Neuronal stem cell (in vitro differentiated cells): ENCODE measurements at regions not wholly inside any gene's neighbourhood (a gene's known extent, or its start where the extent isn't known, plus 50 kb on each side); places are given as distances from the start of the nearest gene placed in this dataset.

Source experiments
- DNase-seq: peaks from one replicate; pipeline ENCODE4 v3.0.0-alpha.2; 2013; ENCODE audit warnings: low spot score
- H2AFZ ChIP-seq: one replicate; pipeline ENCODE4 v1.6.1; 2013; ENCODE audit warnings: mild to moderate bottlenecking, low read length, inconsistent platforms
- H2AK5ac ChIP-seq: 2 replicates; pipeline ENCODE4 v1.6.1; 2013; ENCODE audit warnings: low read depth, mild to moderate bottlenecking, inconsistent platforms, low read length, moderate library complexity, mixed read lengths
- H2BK120ac ChIP-seq: 2 replicates; pipeline ENCODE4 v1.6.1; 2013; ENCODE audit warnings: low read depth, mild to moderate bottlenecking, inconsistent platforms, low read length, moderate library complexity, mixed read lengths
- H2BK12ac ChIP-seq: one replicate; pipeline ENCODE4 v1.6.1; 2013; ENCODE audit warnings: low read length, inconsistent platforms
- H2BK15ac ChIP-seq: 2 replicates; pipeline ENCODE4 v1.6.1; 2013; ENCODE audit warnings: mild to moderate bottlenecking, low read length, inconsistent platforms, mixed read lengths
- H2BK5ac ChIP-seq: one replicate; pipeline ENCODE4 v1.6.1; 2013; ENCODE audit warnings: inconsistent platforms, mild to moderate bottlenecking, low read length, moderate library complexity
- H3K14ac ChIP-seq: one replicate; pipeline ENCODE4 v1.6.1; 2013; ENCODE audit warnings: low read length, inconsistent platforms
- H3K18ac ChIP-seq: 2 replicates; pipeline ENCODE4 v1.6.1; 2013; ENCODE audit warnings: low read length, inconsistent platforms
- H3K23ac ChIP-seq: 2 replicates; pipeline ENCODE4 v1.6.1; 2013; ENCODE audit warnings: low read depth, mild to moderate bottlenecking, mixed read lengths, low read length, inconsistent platforms; ENCODE audit not compliant: poor library complexity
- H3K27ac ChIP-seq: replicated peaks from 3 replicates; pipeline ENCODE4 v1.5.1; 2013; ENCODE audit warnings: low read length, inconsistent platforms
- H3K27me3 ChIP-seq, 3 experiments: 2 replicates each; pipeline ENCODE4 v1.6.1; 2013; ENCODE audit warnings: low read length in 3 of 3, mild to moderate bottlenecking in 2 of 3, inconsistent platforms in 1 of 3, low read depth in 1 of 3, mixed read lengths in 1 of 3, moderate library complexity in 1 of 3; ENCODE audit not compliant: control insufficient read depth in 3 of 3, insufficient read depth in 3 of 3
- H3K36me3 ChIP-seq, 2 donors: replicated peaks in 1 of 2; 2 replicates each; pipeline ENCODE4 v1.6.1; 2013; ENCODE audit warnings: low read length in 2 of 2; ENCODE audit not compliant: control insufficient read depth in 2 of 2, insufficient read depth in 2 of 2
- H3K4ac ChIP-seq: 2 replicates; pipeline ENCODE4 v1.6.1; 2013; ENCODE audit warnings: inconsistent platforms, mild to moderate bottlenecking, low read length, moderate library complexity
- H3K4me1 ChIP-seq, 2 donors: 1 replicate in 1 of 2; 2 replicates in 1 of 2; pipeline ENCODE4 v1.6.1; 2013; ENCODE audit warnings: low read length in 2 of 2, low read depth in 1 of 2; ENCODE audit not compliant: control insufficient read depth in 2 of 2, insufficient read depth in 1 of 2
- H3K4me2 ChIP-seq: one replicate; pipeline ENCODE4 v1.6.1; 2013; ENCODE audit warnings: mild to moderate bottlenecking, low read length, inconsistent platforms; ENCODE audit not compliant: insufficient read depth, poor library complexity, severe bottlenecking
- H3K4me3 ChIP-seq, 2 donors: 2 replicates each; pipeline ENCODE4 v1.5.1; 2013; ENCODE audit warnings: low read length in 2 of 2, mild to moderate bottlenecking in 2 of 2, inconsistent platforms in 1 of 2, moderate library complexity in 1 of 2
- H3K79me1 ChIP-seq: one replicate; pipeline ENCODE4 v1.6.1; 2013; ENCODE audit warnings: low read depth, mild to moderate bottlenecking, inconsistent platforms, low read length, moderate library complexity
- H3K9ac ChIP-seq: one replicate; pipeline ENCODE4 v1.6.1; 2013; ENCODE audit warnings: mild to moderate bottlenecking, low read depth, low read length, inconsistent platforms; ENCODE audit not compliant: poor library complexity
- H3K9me3 ChIP-seq, 2 donors: replicated peaks in 1 of 2; 2 replicates each; pipeline versions ENCODE3 to v1.6.1; 2013; ENCODE audit warnings: low read length in 2 of 2, mild to moderate bottlenecking in 2 of 2, inconsistent platforms in 1 of 2, low read depth in 1 of 2, mixed read lengths in 1 of 2, moderate library complexity in 1 of 2; ENCODE audit not compliant: control insufficient read depth in 2 of 2, insufficient read depth in 1 of 2
- H4K8ac ChIP-seq: one replicate; pipeline ENCODE4 v1.6.1; 2013; ENCODE audit warnings: low read depth, mild to moderate bottlenecking, inconsistent platforms, low read length, moderate library complexity
- H4K91ac ChIP-seq: one replicate; pipeline ENCODE4 v1.6.1; 2013; ENCODE audit warnings: low read length, low read depth, mild to moderate bottlenecking, inconsistent platforms; ENCODE audit not compliant: poor library complexity
- WGBS, 2 donors: extraction: QIAGEN DNeasy Blood & Tissue Kit; methylation state at CpG; one replicate each; pipeline ENCODE4 v1.1.7; 2013; ENCODE audit warnings: missing lambda C conversion rate in 2 of 2, mixed read lengths in 1 of 2; ENCODE audit not compliant: insufficient read length in 2 of 2, insufficient replicate concordance in 1 of 2; ENCODE audit errors: extremely low coverage in 2 of 2; 5-methylcytosine and 5-hydroxymethylcytosine counted together

DNA sequence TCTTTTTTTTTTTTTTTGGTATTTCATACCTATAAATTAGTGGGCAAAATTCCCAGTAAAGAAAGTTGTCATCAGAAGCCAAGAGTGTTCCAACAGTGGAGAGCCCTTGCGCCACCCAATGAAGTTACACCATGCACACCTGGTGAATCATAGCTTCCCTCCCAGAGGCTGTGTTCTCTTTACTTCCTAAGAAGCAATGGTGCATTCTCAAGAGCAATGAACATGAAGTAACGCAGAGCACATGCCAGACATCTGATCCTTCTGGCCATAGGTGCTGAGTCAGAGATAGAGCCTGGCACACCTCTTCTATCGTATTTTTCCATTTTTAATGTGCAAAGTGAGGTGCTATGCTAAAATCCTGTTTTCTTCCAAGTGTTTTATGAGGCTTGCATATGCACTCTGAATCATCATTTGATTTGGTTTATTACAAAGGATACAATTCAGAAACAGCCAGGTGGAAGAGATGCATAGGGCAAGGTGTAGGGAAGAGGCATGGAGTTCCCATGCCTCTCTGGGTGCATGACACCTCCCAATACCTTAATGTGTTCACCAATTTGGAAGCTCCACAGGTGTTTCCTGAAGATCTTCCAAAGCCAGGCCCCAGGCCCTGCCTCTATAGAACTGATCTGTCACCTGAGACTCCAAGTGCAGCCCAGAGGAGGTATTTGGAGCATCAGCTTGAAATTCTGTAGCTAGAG is 408.0 kb downstream of the SIPA1L2 start:
- Histone ChIP-seq H3K9me3 (no peaks in the 10 kb centered on the region), H3K27ac (no peak overlapping the region), H2AFZ (no peak overlapping the region), H3K4me1 (peaks cover 10 to 12% of the 10 kb centered on the region in 2 donors), H3K27me3 (no peaks in the 10 kb centered on the region), H2BK120ac (no peak overlapping the region), H3K4me3 (no peak overlapping the region), H4K8ac (no peak overlapping the region), H3K23ac (no peak overlapping the region), H3K36me3 (no peaks in the 10 kb centered on the region), H3K4ac (no peak overlapping the region), H3K79me1 (no peaks in the 10 kb centered on the region), H2BK5ac (no peak overlapping the region), H2AK5ac (no peak overlapping the region), H4K91ac (no peak overlapping the region), H3K14ac (no peak overlapping the region), H2BK12ac (no peak overlapping the region), H2BK15ac (no peak overlapping the region), H3K4me2 (no peak overlapping the region), H3K9ac (no peak overlapping the region), H3K18ac (no peak overlapping the region)
- WGBS, 2 donors, result no CpG with 5 or more reads among the region's 3 CpGs
- no peak for DNase-seq

DNA sequence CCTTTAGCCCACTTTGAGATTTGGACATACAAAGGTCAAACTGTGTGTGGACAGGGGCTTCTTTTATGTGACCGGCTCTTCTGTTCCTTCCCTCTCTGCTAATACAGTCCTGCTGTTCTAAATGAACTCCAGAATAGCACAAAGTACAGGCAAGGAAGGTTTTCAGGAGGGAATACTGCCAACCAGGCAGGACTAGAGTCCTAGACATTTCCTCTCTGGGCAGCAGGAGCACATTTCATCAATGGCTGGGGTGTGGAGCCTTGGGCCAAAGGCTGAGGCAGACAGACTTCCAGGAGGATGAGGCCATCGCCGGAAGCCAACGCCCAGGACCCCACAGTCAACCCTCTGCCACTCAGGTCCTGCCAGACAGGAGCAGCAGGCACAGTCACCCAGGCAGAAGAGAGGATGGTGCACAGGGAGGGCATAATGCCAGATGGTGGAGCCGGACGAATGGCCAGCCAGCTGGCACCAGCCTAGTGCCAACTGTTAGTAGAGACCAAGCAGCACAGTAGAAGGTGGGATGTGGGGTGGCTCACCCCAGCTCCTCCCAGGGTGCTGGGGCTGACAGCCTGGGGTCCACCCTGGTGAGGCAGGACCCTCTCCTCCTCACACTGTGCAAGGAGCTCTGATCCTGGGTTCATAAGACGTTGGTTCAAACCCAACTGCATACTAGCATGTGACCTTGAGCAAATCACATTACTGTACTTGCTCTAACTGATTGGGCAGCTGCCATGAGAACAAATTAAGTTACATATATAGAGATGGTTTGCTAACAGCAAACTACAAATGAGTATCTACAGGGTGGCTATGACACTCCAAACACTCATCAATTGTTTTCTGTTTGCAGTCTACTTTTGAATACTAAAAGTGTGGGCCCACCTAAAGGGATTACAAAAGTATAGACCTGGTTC is 410.7 kb downstream of the SIPA1L2 start:
- DNase-seq, result no peak
- H3K18ac ChIP-seq, result peak overlapping the region; percentile 33
- H2AFZ ChIP-seq, result no peak overlapping the region
- H3K14ac ChIP-seq, result peak overlapping the region; percentile 60
- H2BK5ac ChIP-seq, result no peak overlapping the region
- no peak overlapping the region for H3K4me2 ChIP-seq
- no peak overlapping the region for H3K27ac ChIP-seq
- no peak overlapping the region for H4K91ac ChIP-seq
- no peak overlapping the region for H3K23ac ChIP-seq
- no peak overlapping the region for H3K4me3 ChIP-seq
- peak overlapping the region; percentile 68 for H2BK12ac ChIP-seq
- peaks cover 0 to 2% of the 10 kb centered on the region in 2 donors for H3K4me1 ChIP-seq
- H4K8ac ChIP-seq, result no peak overlapping the region
- no peak overlapping the region for H3K4ac ChIP-seq
- no CpG with 5 or more reads among the region's 7 CpGs for WGBS, 2 donors
- peak overlapping the region; percentile 16 for H2BK15ac ChIP-seq
- H3K27me3 ChIP-seq, result no peaks in the 10 kb centered on the region
- H3K79me1 ChIP-seq, result no peaks in the 10 kb centered on the region
- no peaks in the 10 kb centered on the region for H3K36me3 ChIP-seq
- H3K9me3 ChIP-seq, result no peaks in the 10 kb centered on the region
- H3K9ac ChIP-seq, result peak overlapping the region; percentile 31
- H2BK120ac ChIP-seq, result no peak overlapping the region
- H2AK5ac ChIP-seq, result peak overlapping the region; percentile 85

DNA sequence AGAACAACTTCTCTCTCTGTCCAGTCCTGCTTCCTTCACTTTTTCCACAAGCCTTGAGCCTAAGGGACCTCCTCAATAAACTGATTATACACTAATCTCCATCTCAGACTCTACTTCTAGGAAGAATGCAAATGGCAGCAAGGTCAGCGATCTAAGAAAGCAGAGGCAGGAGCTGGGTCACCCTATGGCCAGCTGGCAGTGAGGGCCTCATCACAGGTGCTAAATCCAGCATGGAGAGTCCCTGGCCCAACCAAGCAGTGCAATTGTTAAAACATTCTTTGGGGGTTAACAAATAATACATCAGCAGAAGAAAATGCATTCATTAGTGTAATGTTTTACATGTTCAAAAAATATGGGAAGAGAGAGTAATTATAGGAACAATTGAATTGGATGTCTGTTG is 416.0 kb downstream of the SIPA1L2 start:
- no peak overlapping the region for H4K8ac ChIP-seq
- peak overlapping the region; percentile 1 for H3K27ac ChIP-seq
- H3K79me1 ChIP-seq, result no peaks in the 10 kb centered on the region
- no peak overlapping the region for H4K91ac ChIP-seq
- no peak overlapping the region for H2AFZ ChIP-seq
- H3K9me3 ChIP-seq, result no peaks in the 10 kb centered on the region
- H3K18ac ChIP-seq, result no peak overlapping the region
- H3K4me1 ChIP-seq, result peaks cover 5 to 12% of the 10 kb centered on the region in 2 donors
- no peaks in the 10 kb centered on the region for H3K27me3 ChIP-seq
- no peak overlapping the region for H3K14ac ChIP-seq
- no peak for DNase-seq
- no peak overlapping the region for H2BK12ac ChIP-seq
- no peak overlapping the region for H2BK120ac ChIP-seq
- H2BK5ac ChIP-seq, result no peak overlapping the region
- H3K36me3 ChIP-seq, result no peaks in the 10 kb centered on the region
- H2BK15ac ChIP-seq, result peak overlapping the region; percentile 3
- no peak overlapping the region for H3K4ac ChIP-seq
- H3K4me3 ChIP-seq, result no peak overlapping the region
- H3K23ac ChIP-seq, result no peak overlapping the region
- H2AK5ac ChIP-seq, result peak overlapping the region; percentile 66
- no CpG with 5 or more reads among the region's 1 CpG for WGBS, 2 donors
- H3K9ac ChIP-seq, result no peak overlapping the region
- H3K4me2 ChIP-seq, result no peak overlapping the region

DNA sequence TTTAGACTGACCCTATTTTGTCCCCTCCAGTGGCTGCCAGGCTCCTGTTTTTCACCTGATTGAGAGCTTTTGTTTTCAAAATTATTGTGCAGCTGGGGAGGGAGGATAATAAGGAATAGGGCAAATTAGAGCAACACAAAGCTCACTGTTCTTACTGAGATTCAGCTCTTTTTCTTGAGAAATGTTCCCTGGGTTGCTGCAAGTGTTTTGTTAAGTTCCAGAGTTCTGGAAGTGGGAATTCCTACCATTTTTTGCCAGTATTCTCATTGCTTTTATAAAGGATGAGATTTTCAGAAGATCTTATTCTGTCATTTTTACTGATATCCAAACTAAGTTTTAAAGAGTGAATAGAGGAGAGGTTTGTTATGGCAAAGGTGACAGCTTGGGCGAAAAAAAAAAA is 417.7 kb downstream of the SIPA1L2 start:
- no peak overlapping the region for H3K4me3 ChIP-seq
- H3K14ac ChIP-seq, result no peak overlapping the region

More for the DNA sequence above, 417.7 kb downstream of the SIPA1L2 start:
- H3K27ac ChIP-seq, result peak overlapping the region; percentile 92
- H3K9me3 ChIP-seq, result no peaks in the 10 kb centered on the region
- H2AFZ ChIP-seq, result peak overlapping the region; percentile 61
- DNase-seq, result peak; percentile 32
- H2BK5ac ChIP-seq, result no peak overlapping the region
- H2BK15ac ChIP-seq, result no peak overlapping the region
- H3K79me1 ChIP-seq, result no peaks in the 10 kb centered on the region
- no peak overlapping the region for H3K23ac ChIP-seq
- H4K8ac ChIP-seq, result no peak overlapping the region
- no peak overlapping the region for H3K4ac ChIP-seq
- no CpG with 5 or more reads among the region's 1 CpG for WGBS, 2 donors
- H2AK5ac ChIP-seq, result no peak overlapping the region
- no peaks in the 10 kb centered on the region for H3K27me3 ChIP-seq
- no peaks in the 10 kb centered on the region for H3K36me3 ChIP-seq
- no peak overlapping the region for H2BK12ac ChIP-seq
- H3K4me1 ChIP-seq, result peaks cover 5 to 12% of the 10 kb centered on the region in 2 donors
- no peak overlapping the region for H3K18ac ChIP-seq
- no peak overlapping the region for H4K91ac ChIP-seq
- H3K9ac ChIP-seq, result no peak overlapping the region
- no peak overlapping the region for H2BK120ac ChIP-seq
- H3K4me2 ChIP-seq, result no peak overlapping the region
